Endothelial cell of umbilical vein (primary cell): ENCODE measurements at regions not wholly inside any gene's neighbourhood (a gene's known extent, or its start where the extent isn't known, plus 50 kb on each side); places are given as distances from the start of the nearest gene placed in this dataset.

Source experiments
- BruUV-seq: library from RNA; stranded (reverse); fragments of 400-500 nt; replicated peaks from 2 replicates; lab custom pipeline; 2021; lab: Mats Ljungman, UMichigan
- CTCF ChIA-PET: fragments of 300-600, 350-600 bp; sonication (Branson Sonifier 250); formaldehyde crosslinking; loops from one replicate; lab custom pipeline; 2021; ENCODE audit warnings: antibody characterized with exemption, inconsistent platforms; lab: Charles Lee
- POLR2A ChIA-PET: fragments of 300-600, 350-600 bp; sonication (Branson Sonifier 250); formaldehyde crosslinking; loops from one replicate; lab custom pipeline; 2021; ENCODE audit warnings: antibody characterized with exemption, inconsistent platforms; lab: Charles Lee
- DNase-seq: peaks from one replicate; pipeline ENCODE4 v3.0.0-alpha.2; 2011; ENCODE audit warnings: low read depth, low spot score
- FAIRE-seq: peaks from 2 replicates; lab custom pipeline; 2011; peaks lifted over from hg19 to GRCh38; lab: Jason Lieb, UNC
- H2AFZ ChIP-seq: 2 replicates; pipeline ENCODE4 v1.6.0; 2012; ENCODE audit warnings: low read depth, low read length, control low read depth, inconsistent platforms
- H3K27ac ChIP-seq: 2 replicates; pipeline ENCODE4 v1.5.1; 2011; ENCODE audit warnings: low read depth, mild to moderate bottlenecking, control low read depth, low read length, moderate library complexity; ENCODE audit not compliant: insufficient read depth
- H3K27me3 ChIP-seq, 2 experiments: 2 replicates each; pipeline versions ENCODE4 v1.6.0 to v1.6.1; 2011; ENCODE audit warnings: low read length in 2 of 2, mixed read lengths in 1 of 2; ENCODE audit not compliant: control insufficient read depth in 2 of 2, insufficient read depth in 2 of 2
- H3K36me3 ChIP-seq, 2 experiments: 2 replicates in 1 of 2; 3 replicates in 1 of 2; pipeline ENCODE4 v1.5.1; 2011; ENCODE audit warnings: low read length in 2 of 2, mild to moderate bottlenecking in 1 of 2, moderate library complexity in 1 of 2; ENCODE audit not compliant: control insufficient read depth in 2 of 2, insufficient read depth in 2 of 2; ENCODE audit errors: extremely low read depth in 1 of 2
- H3K4me1 ChIP-seq: 3 replicates; pipeline ENCODE4 v1.5.1; 2011; ENCODE audit warnings: mild to moderate bottlenecking, low read length; ENCODE audit not compliant: control insufficient read depth, insufficient read depth; ENCODE audit errors: extremely low read depth
- H3K4me2 ChIP-seq: 2 replicates; pipeline ENCODE4 v1.6.1; 2011; ENCODE audit warnings: low read length, control low read depth, mixed read lengths; ENCODE audit not compliant: insufficient read depth
- H3K4me3 ChIP-seq, 3 experiments: fragments of 200-600 bp in 1 of 3; sonication (generic), shearing (Covaris generic) in 1 of 3; replicated peaks in 1 of 3; 2 replicates each; pipeline ENCODE4 v1.5.1; 2011 to 2016; ENCODE audit warnings: control low read depth in 3 of 3, low read length in 3 of 3, mild to moderate bottlenecking in 2 of 3, inconsistent platforms in 1 of 3, low read depth in 1 of 3, moderate library complexity in 1 of 3; ENCODE audit not compliant: insufficient read depth in 1 of 3
- H3K79me2 ChIP-seq: 2 replicates; pipeline ENCODE4 v1.6.0; 2012; ENCODE audit warnings: low read length, inconsistent platforms; ENCODE audit not compliant: control insufficient read depth, insufficient read depth
- H3K9ac ChIP-seq: replicated peaks from 2 replicates; pipeline ENCODE3; 2011; ENCODE audit warnings: low read length, control low read depth; ENCODE audit not compliant: insufficient read depth; ENCODE audit errors: extremely low read depth
- H3K9me1 ChIP-seq: replicated peaks from 3 replicates; pipeline ENCODE4 v1.6.0; 2011; ENCODE audit warnings: mild to moderate bottlenecking, low read length; ENCODE audit not compliant: control insufficient read depth, insufficient read depth; ENCODE audit errors: extremely low read depth
- H3K9me3 ChIP-seq: replicated peaks from 2 replicates; pipeline ENCODE4 v1.5.1; 2012; ENCODE audit warnings: low read length, inconsistent platforms; ENCODE audit not compliant: control insufficient read depth, insufficient read depth
- H4K20me1 ChIP-seq: replicated peaks from 2 replicates; pipeline ENCODE3; 2011; ENCODE audit warnings: mild to moderate bottlenecking, low read length; ENCODE audit not compliant: control insufficient read depth, insufficient read depth; ENCODE audit errors: extremely low read depth
- EZH2 ChIP-seq: IDR thresholded peaks from 2 replicates; pipeline ENCODE4 v1.6.1; 2012; ENCODE audit warnings: borderline replicate concordance, low read depth, mild to moderate bottlenecking, moderate library complexity, low read length, inconsistent platforms; ENCODE audit not compliant: severe bottlenecking
- FOS ChIP-seq: IDR thresholded peaks from 2 replicates; pipeline ENCODE4 v1.6.1; 2011; ENCODE audit warnings: mild to moderate bottlenecking, low read length, moderate library complexity, borderline replicate concordance; ENCODE audit not compliant: insufficient read depth
- GATA2 ChIP-seq: IDR thresholded peaks from 2 replicates; pipeline ENCODE4 v1.7.0; 2011; ENCODE audit warnings: low read depth, mild to moderate bottlenecking, moderate library complexity, mixed read lengths, low read length; ENCODE audit not compliant: insufficient read length, insufficient read depth
- POLR2A ChIP-seq: IDR thresholded peaks from 2 replicates; pipeline ENCODE4 v1.6.1; 2012; ENCODE audit warnings: low read depth, mild to moderate bottlenecking, control low read depth, low read length
- dilution Hi-C: fragments of 300-500 bp; cut with MboI; formaldehyde crosslinking; loops from one replicate; pipeline ENCODE4 v1.15.0; 2019; ENCODE audit warnings: low sequenced_read_pairs; ENCODE audit not compliant: extremely low pct_ligation_motif_present
- intact Hi-C: fragments of 100-400 bp; cut with micrococcal nuclease; formaldehyde crosslinking; loops from one replicate; pipeline ENCODE4 v1.10.0; 2022
- TF ChIP-seq, protein P1 (sequence below): IDR thresholded peaks from 2 replicates; pipeline ENCODE4 v1.6.1; 2011; ENCODE audit not compliant: insufficient read depth, insufficient read length
- TF ChIP-seq, protein P2 (sequence below), 2 donors: IDR thresholded peaks; 1 replicate in 1 of 2; 2 replicates in 1 of 2; pipeline ENCODE4 v1.5.1; 2011; ENCODE audit warnings: low read length in 2 of 2, mild to moderate bottlenecking in 2 of 2, moderate library complexity in 2 of 2, control low read depth in 1 of 2, inconsistent platforms in 1 of 2, low read depth in 1 of 2; ENCODE audit not compliant: insufficient read depth in 1 of 2; ENCODE audit errors: extremely low read depth in 1 of 2

- FAIRE-seq: peak; percentile 31
- Histone ChIP-seq H3K9ac (no peak overlapping the region), H3K27me3 (no peaks in the 10 kb centered on the region), H3K4me3 (no peak overlapping the region), H4K20me1 (no peaks in the 10 kb centered on the region), H2AFZ (no peak overlapping the region), H3K4me2 (no peak overlapping the region), H3K27ac (peak overlapping the region; percentile 34), H3K4me1 (peaks cover 42% of the 10 kb centered on the region), H3K79me2 (no peaks in the 10 kb centered on the region), H3K9me1 (no peaks in the 10 kb centered on the region), H3K9me3 (no peaks in the 10 kb centered on the region), H3K36me3 (no peaks in the 10 kb centered on the region)
- POLR2A ChIA-PET: no interaction called here
- TF ChIP-seq, protein P1, sequence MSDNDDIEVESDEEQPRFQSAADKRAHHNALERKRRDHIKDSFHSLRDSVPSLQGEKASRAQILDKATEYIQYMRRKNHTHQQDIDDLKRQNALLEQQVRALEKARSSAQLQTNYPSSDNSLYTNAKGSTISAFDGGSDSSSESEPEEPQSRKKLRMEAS: no peak
- TF ChIP-seq, protein P2, sequence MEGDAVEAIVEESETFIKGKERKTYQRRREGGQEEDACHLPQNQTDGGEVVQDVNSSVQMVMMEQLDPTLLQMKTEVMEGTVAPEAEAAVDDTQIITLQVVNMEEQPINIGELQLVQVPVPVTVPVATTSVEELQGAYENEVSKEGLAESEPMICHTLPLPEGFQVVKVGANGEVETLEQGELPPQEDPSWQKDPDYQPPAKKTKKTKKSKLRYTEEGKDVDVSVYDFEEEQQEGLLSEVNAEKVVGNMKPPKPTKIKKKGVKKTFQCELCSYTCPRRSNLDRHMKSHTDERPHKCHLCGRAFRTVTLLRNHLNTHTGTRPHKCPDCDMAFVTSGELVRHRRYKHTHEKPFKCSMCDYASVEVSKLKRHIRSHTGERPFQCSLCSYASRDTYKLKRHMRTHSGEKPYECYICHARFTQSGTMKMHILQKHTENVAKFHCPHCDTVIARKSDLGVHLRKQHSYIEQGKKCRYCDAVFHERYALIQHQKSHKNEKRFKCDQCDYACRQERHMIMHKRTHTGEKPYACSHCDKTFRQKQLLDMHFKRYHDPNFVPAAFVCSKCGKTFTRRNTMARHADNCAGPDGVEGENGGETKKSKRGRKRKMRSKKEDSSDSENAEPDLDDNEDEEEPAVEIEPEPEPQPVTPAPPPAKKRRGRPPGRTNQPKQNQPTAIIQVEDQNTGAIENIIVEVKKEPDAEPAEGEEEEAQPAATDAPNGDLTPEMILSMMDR (IDR thresholded peaks at IDR 0.05; ENCODE audit: extremely low read depth in 1 of 2, insufficient read depth in 1 of 2, low read depth in 1 of 2, low read length in 2 of 2): no peak
- peak; percentile 41 for TF ChIP-seq GATA2
- TF ChIP-seq POLR2A: no peak
- no peak for TF ChIP-seq EZH2
- TF ChIP-seq FOS: peak; percentile 74
- intact Hi-C loops (no loop called here), dilution Hi-C loops (no loop called here)
- DNase-seq: no peak
- no TSS peak for BruUV-seq
- CTCF ChIA-PET: interaction anchor here (1.0 kb wide), 1 partner anchor 380 kb away, joined by 3 read pairs; no protein-coding TSS in a partner anchor
Observed at GRCh38 chr12:75656648-75657047, 145.2 kb upstream of the KRR1 start.
